GM18507 (cell line): ENCODE measurements at regions not wholly inside any gene's neighbourhood (a gene's known extent, or its start where the extent isn't known, plus 50 kb on each side); places are given as distances from the start of the nearest gene placed in this dataset.
A peak's percentile ranks its signal among the peaks of the same experiment; 100 is the strongest.

Experiments
- DNase-seq: peaks from one replicate; pipeline ENCODE4 v3.0.0; 2011; ENCODE audit warnings: low read depth; ENCODE audit not compliant: insufficient read length; ENCODE audit errors: extremely low spot score
- FAIRE-seq: peaks from 2 replicates; lab custom pipeline; 2011; peaks lifted over from hg19 to GRCh38; lab: Jason Lieb, UNC

GRCh38 chr6:12371641-12372146 is 81.5 kb downstream of the EDN1 start:
- FAIRE-seq (peak; percentile 90), DNase-seq (peak; percentile 39)

GRCh38 chr6:12379181-12379580 is 89.0 kb downstream of the EDN1 start:
- no peak for FAIRE-seq
- no peak for DNase-seq

DNA sequence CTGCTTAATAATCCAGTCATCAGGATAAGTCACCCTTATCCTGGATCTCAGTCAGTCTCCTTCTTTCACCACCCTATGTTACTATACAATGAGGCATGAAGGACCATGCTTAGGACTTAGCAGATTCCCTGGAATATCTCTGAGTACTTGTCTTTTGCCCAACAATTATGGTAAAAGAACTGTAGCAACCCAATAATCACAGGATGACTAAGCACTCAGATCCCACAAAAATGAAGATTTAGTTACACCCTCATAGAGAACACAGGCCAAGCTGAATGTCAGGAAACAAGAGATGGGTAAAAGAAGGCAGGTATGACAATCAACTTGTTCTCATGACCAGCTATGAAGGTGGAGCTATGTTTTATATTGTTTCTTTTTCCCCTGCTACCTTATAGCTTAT is 91.4 kb downstream of the EDN1 start:
- FAIRE-seq: no peak
- no peak for DNase-seq

DNA sequence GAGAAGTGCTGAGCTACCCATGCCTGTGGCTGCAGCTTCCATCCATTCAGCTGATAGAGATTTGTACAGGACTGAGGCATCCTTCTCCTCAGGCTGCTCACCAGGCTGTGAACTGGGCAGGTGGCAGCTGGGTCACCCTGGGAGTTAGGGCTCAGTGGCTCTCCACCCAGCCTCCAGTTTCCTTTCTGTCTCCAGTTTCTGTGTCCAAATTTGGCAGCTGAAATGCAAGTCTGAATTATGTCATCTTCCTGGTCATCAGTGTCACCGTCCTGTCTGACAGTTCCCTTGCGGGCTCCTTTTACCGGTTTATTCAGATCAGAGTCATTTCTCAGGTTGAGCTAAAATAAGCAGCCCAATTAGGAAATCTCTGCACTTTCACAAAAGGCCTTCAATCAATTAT is 93.3 kb downstream of the EDN1 start:
- DNase-seq: peak; percentile 7
- FAIRE-seq: peak; percentile 80

DNA sequence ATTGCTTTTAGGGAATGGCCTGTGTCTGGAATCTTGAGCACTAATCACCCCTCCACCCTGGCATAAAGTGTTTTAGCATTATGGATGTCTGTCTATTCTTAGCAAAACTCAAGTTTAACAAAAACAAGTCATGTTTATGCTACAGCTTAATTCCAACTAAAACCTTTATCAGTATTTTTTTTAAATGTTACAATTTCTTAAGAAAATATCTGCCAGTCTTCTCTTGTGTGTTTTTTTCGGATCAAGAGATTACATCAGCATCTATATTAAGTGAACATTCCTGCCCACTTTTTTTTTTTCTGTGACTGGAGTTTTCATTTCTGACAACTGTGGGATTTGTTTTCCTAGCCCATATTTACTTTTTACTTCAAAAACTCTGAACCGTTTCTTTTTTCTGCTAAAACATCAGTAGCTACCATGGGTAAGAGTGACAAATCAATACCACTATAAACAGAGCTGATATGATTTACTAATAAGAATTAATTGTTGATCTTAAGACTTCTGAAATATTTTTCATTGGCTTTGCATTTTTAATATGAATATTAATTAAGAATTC is 94.3 kb downstream of the EDN1 start:
- FAIRE-seq: no peak

GRCh38 chr6:12385316-12385715 is 95.2 kb downstream of the EDN1 start:
- DNase-seq (no peak), FAIRE-seq (no peak)

More for the DNA sequence above, 94.3 kb downstream of the EDN1 start:
- DNase-seq: no peak

DNA sequence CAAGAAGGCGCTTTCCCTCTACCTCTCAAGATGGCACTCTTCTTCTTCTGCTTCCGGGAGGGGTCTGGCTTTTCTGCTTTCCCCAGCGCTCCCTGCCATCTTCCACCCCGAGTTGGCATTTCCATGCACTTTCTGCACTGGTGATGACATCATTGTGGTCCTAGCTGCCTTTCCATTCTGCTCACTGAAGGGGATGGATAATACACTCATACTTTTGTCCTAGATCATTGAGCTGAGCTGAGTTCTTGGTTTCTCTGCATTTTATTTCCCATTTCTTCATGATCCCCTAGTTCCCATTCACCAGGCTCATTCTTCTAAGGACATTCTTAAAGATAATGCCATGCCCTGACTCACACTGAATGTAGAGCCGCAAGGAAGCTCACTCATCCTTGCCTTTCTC is 96.7 kb downstream of the EDN1 start:
- DNase-seq (no peak), FAIRE-seq (no peak)

- DNase-seq: no peak
- no peak for FAIRE-seq
Observed at GRCh38 chr6:12391472-12391871, 101.3 kb downstream of the EDN1 start.

GRCh38 chr6:12392490-12392889 is 102.3 kb downstream of the EDN1 start:
- FAIRE-seq (no peak), DNase-seq (no peak)

- no peak for FAIRE-seq
Observed at GRCh38 chr6:12393100-12393499, 102.9 kb downstream of the EDN1 start.

GRCh38 chr6:12394170-12394569 is 104.0 kb downstream of the EDN1 start:
- DNase-seq (no peak), FAIRE-seq (no peak)

More at GRCh38 chr6:12393100-12393499, 102.9 kb downstream of the EDN1 start:
- no peak for DNase-seq

GRCh38 chr6:12395898-12396297 is 105.7 kb downstream of the EDN1 start:
- no peak for DNase-seq
- FAIRE-seq: no peak

DNA sequence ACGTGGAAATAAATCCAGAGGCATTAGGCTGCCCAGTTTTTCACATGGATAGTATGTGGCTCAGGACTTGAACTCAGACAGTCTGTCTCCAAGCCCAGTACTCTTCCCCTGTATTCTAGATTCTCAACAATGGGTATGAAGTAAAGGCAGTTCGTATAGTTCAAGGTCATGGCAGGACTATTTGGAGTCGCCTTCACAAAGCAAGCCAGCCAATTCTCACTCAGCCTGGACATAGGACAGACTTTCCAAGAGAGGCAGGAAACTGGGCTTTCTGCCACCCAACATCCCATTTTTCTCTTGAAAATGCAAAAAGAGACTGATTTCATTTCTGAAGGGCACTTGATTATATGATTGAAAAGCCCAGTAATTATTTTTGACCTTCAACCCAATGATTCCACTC is 111.0 kb downstream of the EDN1 start:
- DNase-seq (no peak), FAIRE-seq (no peak)

DNA sequence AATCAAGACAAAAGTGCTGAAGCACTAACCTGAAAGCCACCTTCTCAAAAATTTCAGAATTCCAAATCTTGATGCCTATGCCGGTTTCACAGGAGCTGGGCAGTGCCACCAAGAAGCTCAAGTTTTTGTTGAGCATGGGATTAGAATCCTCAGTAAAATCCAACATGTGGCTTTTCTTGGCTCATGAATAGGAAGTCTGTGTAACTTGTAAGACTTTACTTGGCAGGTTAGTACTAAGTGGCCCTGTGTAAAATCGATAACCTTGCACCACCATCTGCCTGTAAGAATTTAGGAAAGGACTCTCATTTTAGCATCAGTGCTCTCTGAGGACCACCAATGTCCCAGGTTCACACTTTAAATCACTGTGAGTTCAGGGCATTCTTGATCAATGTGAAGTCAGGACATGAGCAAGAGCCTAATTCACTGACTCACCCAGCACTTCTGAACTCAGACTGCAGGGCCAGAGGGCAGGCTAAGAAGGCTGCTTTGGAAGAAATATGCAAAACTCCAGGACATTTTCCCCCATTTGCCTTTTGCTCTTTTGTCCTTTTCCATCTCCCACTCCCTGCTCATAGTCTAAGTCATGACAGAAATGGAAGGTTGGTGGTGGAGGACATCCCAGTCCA is 113.2 kb downstream of the EDN1 start:
- FAIRE-seq (no peak), DNase-seq (no peak)

DNA sequence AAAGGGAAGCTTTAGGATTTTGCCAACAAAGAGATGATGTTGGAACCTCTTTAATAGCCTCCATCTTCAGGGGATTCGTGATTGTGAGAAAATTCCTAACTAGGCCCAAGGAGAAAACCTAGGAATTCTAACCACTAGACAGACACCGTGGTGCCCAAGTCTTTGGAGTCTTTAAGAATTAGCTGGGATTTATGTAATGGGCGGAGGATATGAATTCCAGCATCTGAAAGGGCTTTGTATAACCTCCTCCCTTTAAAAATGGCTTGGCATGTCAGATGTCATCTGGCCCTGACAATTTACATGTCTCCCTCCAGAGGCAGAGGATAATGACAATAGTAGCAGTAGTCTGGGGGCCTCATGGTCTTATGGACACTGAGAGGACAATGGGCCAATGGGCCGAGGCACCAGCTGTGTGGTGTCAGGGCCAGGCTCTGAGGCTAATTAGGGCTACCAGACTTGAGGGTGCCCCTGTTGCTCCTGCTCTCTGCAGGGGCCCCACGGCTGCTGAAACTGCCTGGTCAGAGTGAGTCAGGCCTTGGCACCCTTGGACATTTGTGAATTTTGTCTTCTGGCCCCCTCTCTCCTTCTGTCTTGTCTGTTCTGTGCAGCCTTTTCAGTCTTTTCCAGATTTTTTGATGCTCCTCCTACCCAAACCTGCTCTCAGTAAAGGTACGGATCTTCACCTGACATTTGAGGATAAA is 113.9 kb downstream of the EDN1 start:
- DNase-seq: no peak
- FAIRE-seq: no peak

GRCh38 chr6:12404651-12405050 is 114.5 kb downstream of the EDN1 start:
- no peak for DNase-seq
- FAIRE-seq: no peak

DNA sequence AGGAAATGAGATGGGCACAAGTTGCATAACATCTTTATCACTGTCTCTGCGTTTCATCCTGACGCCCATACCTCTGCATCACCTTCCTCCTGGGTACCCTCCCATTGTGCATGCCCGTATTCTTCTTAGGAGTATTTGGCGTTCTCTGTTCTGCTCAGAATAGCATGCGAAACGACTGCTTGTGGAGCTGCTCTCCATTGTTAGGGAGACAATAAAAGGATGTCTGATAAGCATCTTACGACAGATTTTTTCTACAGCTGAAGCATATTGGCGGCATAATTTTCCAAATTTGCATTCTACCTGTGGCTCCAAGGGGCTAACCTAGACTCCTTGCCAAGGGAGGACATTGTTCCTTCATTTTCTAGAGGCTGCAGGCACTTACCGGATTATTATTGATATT is 118.6 kb downstream of the EDN1 start:
- no peak for FAIRE-seq
- DNase-seq: no peak

GRCh38 chr6:12410946-12411345 is 120.8 kb downstream of the EDN1 start:
- FAIRE-seq (no peak), DNase-seq (no peak)

DNA sequence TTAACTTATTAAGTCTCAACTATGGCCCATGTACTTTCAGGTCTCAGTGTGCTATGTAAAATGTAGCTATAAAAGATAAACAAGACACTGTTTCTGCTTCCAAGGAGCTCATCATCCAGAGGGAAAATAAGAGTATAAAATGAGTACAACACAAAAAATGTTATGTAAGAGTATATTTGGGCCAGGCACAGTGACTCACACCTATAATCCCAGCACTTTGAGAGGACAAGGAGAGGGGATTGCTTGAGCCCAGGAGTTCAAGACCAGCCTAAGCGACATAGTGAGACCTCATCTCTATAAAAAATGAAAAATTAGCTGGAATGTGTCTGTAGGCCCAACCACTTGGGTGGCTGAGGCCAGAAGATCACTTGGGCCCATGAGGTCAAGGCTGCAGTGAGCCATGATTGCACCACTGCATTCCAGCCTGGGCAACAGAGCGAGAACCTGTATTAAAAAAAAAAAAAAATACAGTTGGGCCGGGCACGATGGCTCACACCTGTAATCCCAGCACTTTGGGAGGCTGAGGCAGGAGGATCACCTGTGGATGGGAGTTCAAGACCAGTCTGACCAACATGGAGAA is 124.0 kb downstream of the EDN1 start:
- FAIRE-seq (no peak), DNase-seq (no peak)

- FAIRE-seq: peak; percentile 15
- no peak for DNase-seq
Observed at GRCh38 chr6:12415980-12416598, 125.9 kb downstream of the EDN1 start.
